ENCODE measurements at regions not wholly inside any gene's neighbourhood (a gene's known extent, or its start where the extent isn't known, plus 50 kb on each side); places are given as distances from the start of the nearest gene placed in this dataset.

DNA sequence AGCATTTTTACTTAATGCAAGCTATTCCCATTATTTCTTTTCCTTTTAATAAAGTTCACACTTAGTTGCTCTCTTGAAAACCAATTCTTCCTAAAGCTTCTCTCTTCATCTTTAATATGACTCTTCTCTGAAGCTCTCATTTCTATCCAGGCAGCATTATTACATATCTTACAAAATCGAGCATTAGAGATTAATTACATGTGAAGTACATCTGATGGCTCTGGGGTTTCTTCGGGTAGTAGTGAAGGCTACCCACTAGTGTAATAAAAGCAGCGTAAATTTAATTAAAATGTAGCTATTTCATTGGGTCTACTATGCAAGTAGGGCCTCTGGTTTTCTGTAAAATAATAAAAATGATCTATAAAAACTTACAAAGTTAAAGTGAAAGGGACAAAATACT, 513.6 kb upstream of the DPH6 start:
- TF ChIP-seq CTCF (tag by site-specific recombination; IDR thresholded peaks at IDR 0.05) (no peak), ATF2 (tag by site-specific recombination; IDR thresholded peaks at IDR 0.05; ENCODE audit: low read depth) (no peak), ZNF138 (tag by site-specific recombination; IDR thresholded peaks at IDR 0.05; ENCODE audit: borderline replicate concordance) (no peak), ZBTB20 (tag by site-specific recombination; IDR thresholded peaks at IDR 0.05) (no peak), ZNF184 (tag by site-specific recombination; IDR thresholded peaks at IDR 0.05) (no peak)
- TF ChIP-seq, protein P1, sequence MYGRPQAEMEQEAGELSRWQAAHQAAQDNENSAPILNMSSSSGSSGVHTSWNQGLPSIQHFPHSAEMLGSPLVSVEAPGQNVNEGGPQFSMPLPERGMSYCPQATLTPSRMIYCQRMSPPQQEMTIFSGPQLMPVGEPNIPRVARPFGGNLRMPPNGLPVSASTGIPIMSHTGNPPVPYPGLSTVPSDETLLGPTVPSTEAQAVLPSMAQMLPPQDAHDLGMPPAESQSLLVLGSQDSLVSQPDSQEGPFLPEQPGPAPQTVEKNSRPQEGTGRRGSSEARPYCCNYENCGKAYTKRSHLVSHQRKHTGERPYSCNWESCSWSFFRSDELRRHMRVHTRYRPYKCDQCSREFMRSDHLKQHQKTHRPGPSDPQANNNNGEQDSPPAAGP (tag by site-specific recombination; IDR thresholded peaks at IDR 0.05): no peak

Measured in HEK293 (cell line).